Fibroblast of lung (primary cell): ENCODE measurements at regions not wholly inside any gene's neighbourhood (a gene's known extent, or its start where the extent isn't known, plus 50 kb on each side); places are given as distances from the start of the nearest gene placed in this dataset.

Experiments
- EZH2 ChIP-seq: IDR thresholded peaks from 2 replicates; pipeline ENCODE4 v1.5.1; 2012; ENCODE audit warnings: low read length, control low read depth, mild to moderate bottlenecking; ENCODE audit errors: missing control alignments
- TF ChIP-seq, protein P1 (sequence below), 2 donors: IDR thresholded peaks in 1 of 2; conservative IDR thresholded peaks in 1 of 2; 1 replicate in 1 of 2; 2 replicates in 1 of 2; pipeline ENCODE4 v1.5.1; 2011 to 2012; ENCODE audit warnings: low read length in 2 of 2, control low read depth in 1 of 2, inconsistent platforms in 1 of 2, low read depth in 1 of 2, mild to moderate bottlenecking in 1 of 2

- TF ChIP-seq EZH2 = no peak
- TF ChIP-seq, protein P1, sequence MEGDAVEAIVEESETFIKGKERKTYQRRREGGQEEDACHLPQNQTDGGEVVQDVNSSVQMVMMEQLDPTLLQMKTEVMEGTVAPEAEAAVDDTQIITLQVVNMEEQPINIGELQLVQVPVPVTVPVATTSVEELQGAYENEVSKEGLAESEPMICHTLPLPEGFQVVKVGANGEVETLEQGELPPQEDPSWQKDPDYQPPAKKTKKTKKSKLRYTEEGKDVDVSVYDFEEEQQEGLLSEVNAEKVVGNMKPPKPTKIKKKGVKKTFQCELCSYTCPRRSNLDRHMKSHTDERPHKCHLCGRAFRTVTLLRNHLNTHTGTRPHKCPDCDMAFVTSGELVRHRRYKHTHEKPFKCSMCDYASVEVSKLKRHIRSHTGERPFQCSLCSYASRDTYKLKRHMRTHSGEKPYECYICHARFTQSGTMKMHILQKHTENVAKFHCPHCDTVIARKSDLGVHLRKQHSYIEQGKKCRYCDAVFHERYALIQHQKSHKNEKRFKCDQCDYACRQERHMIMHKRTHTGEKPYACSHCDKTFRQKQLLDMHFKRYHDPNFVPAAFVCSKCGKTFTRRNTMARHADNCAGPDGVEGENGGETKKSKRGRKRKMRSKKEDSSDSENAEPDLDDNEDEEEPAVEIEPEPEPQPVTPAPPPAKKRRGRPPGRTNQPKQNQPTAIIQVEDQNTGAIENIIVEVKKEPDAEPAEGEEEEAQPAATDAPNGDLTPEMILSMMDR (conservative IDR thresholded peaks at IDR 0.05 in 1 of 2, IDR thresholded peaks at IDR 0.05 in 1 of 2; ENCODE audit: low read depth in 1 of 2, low read length in 2 of 2) = no peak
These were observed 692.0 kb downstream of the DHX35 start for GRCh38 chr20:39654171-39654570.
